GM12892 (cell line): ENCODE measurements at regions not wholly inside any gene's neighbourhood (a gene's known extent, or its start where the extent isn't known, plus 50 kb on each side); places are given as distances from the start of the nearest gene placed in this dataset.

Experiments
- POLR2A ChIP-seq: IDR thresholded peaks from 2 replicates; pipeline ENCODE4 v1.6.1; 2011; ENCODE audit warnings: low read depth, low read length, control low read depth
- POLR2AphosphoS5 ChIP-seq: IDR thresholded peaks from 2 replicates; pipeline ENCODE4 v1.6.1; 2011; ENCODE audit warnings: low read depth, low read length, control low read depth
- TAF1 ChIP-seq: IDR thresholded peaks from 2 replicates; pipeline ENCODE4 v1.6.1; 2011; ENCODE audit warnings: low read depth, mild to moderate bottlenecking, control low read depth, low read length, borderline replicate concordance

DNA sequence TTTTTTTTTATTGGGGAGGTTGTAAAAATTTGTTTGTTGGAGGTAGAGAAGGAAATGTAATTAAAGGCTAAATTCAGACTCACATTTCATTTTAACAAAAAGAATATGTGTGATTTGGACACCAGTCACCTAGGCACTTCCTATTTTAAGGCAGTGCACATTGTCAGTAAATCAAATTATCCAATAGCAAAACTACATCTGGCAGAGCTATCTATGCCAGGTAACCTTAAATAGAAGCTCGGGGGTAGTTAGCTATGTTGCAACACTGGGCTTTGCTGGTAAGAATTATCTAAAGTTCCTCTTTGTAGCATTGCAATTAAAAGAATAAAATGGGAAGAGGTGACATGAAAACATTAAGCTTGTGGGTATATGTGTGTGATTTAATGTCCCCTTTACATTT is 1064.4 kb upstream of the ZEB2 start:
- TF ChIP-seq POLR2A (no peak), POLR2AphosphoS5 (no peak), TAF1 (no peak)
